ENCODE measurements at regions not wholly inside any gene's neighbourhood (a gene's known extent, or its start where the extent isn't known, plus 50 kb on each side); places are given as distances from the start of the nearest gene placed in this dataset.

- Histone ChIP-seq H3K27me3 (no peaks in the 10 kb centered on the region), H3K4me1 (no peaks in the 10 kb centered on the region), H3K4me3 (no peak overlapping the region), H3K27ac (no peak overlapping the region), H3K9me3 (no peaks in the 10 kb centered on the region), H3K36me3 (no peaks in the 10 kb centered on the region)
- no peak for TF ChIP-seq CTCF (IDR thresholded peaks at IDR 0.05)
- ATAC-seq (no peak), DNase-seq (no peak)
- intact Hi-C loops (cut with DNase I) = no loop called here
Observed at GRCh38 chr18:30766053-30766452, 276.5 kb downstream of the DSC3 start.

DNA sequence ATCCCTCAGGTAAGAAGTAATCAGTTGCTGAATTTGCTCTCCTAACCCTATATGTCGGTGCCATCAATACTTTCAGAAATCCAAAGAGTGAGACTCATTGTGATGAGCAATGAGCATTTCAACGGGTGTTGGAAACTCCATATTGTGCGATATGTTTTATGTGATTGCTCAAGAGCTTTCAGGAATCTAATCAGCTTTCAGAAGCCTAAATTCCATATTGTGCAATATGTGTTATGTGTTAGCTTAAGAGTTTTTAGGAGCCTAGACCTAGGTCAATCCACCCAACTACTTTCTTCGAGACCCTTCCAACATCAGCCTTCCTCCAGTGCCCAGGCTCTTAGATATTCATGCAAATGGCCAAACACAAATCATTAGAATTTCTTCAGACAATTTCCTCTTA lies 277.3 kb downstream of the DSC3 start:
- TF ChIP-seq CTCF (IDR thresholded peaks at IDR 0.05) = no peak
- H3K36me3 ChIP-seq = no peaks in the 10 kb centered on the region

DNA sequence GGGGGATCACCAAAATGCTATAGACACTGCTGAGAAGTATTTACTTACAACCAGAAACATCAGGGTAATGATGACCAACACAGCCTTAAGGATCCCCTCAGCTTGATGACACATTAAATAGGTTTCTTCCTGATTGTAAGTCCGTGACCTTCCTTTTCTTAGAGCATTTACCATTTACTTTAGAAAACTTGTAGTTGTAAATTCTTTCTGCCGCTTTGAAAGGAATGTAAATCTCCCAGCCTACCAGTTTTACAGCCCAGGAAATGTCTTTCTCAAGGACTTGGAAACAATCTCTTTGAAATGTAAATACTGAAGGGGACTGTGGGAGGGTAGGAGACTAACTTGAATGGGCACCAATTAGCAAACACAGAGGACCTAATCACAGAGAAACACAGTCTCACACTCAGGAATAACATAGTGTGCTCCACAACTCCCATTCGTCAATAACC lies 278.6 kb downstream of the DSC3 start:
- no peak overlapping the region for H3K27ac ChIP-seq
- intact Hi-C loops (cut with DNase I) = no loop called here
- ATAC-seq (peak; percentile 46), DNase-seq (no peak)
- no peaks in the 10 kb centered on the region for H3K9me3 ChIP-seq
- H3K27me3 ChIP-seq = no peaks in the 10 kb centered on the region
- no peaks in the 10 kb centered on the region for H3K4me1 ChIP-seq
- H3K36me3 ChIP-seq = no peaks in the 10 kb centered on the region
- H3K4me3 ChIP-seq = no peak overlapping the region
- TF ChIP-seq CTCF (IDR thresholded peaks at IDR 0.05) = no peak

More for the DNA sequence above, 277.3 kb downstream of the DSC3 start:
- ATAC-seq (no peak), DNase-seq (no peak)
- intact Hi-C loops (cut with DNase I) = no loop called here
- Histone ChIP-seq H3K27ac (no peak overlapping the region), H3K27me3 (no peaks in the 10 kb centered on the region), H3K4me3 (no peak overlapping the region), H3K9me3 (no peaks in the 10 kb centered on the region), H3K4me1 (no peaks in the 10 kb centered on the region)

GRCh38 chr18:30754846-30755245 lies 287.7 kb downstream of the DSC3 start:
- intact Hi-C loops (cut with DNase I) = no loop called here
- no peak overlapping the region for H3K4me3 ChIP-seq
- ATAC-seq (no peak), DNase-seq (no peak)
- H3K27ac ChIP-seq = no peak overlapping the region
- H3K9me3 ChIP-seq = no peaks in the 10 kb centered on the region
- no peak for TF ChIP-seq CTCF (IDR thresholded peaks at IDR 0.05)
- no peaks in the 10 kb centered on the region for H3K27me3 ChIP-seq
- no peaks in the 10 kb centered on the region for H3K4me1 ChIP-seq
- no peaks in the 10 kb centered on the region for H3K36me3 ChIP-seq

DNA sequence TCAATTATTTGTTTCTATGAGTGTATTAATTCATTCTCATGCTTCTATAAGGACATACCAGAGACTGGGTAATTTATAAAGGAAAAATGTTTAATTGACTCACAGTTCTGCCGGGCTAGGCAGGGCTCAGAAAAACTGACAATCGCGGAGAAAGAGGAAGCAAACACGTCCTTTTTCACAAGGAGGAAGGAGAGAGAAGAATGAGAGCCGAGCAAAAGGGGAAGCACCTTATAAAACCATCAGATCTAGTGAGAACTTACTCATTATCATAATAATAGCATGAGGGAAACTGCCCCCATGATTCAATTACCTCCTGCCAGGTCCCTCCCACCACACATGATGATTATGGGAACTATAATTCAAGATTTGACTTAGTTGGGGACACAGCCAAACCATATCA lies 294.0 kb downstream of the DSC3 start:
- DNase-seq = no peak
- Histone ChIP-seq H3K27ac (no peak overlapping the region), H3K4me1 (no peaks in the 10 kb centered on the region), H3K9me3 (no peaks in the 10 kb centered on the region), H3K4me3 (no peak overlapping the region), H3K27me3 (no peaks in the 10 kb centered on the region), H3K36me3 (no peaks in the 10 kb centered on the region)
- no peak for ATAC-seq
- intact Hi-C loops (cut with DNase I) = no loop called here
- no peak for TF ChIP-seq CTCF (IDR thresholded peaks at IDR 0.05)

GRCh38 chr18:30746224-30746623 lies 296.3 kb downstream of the DSC3 start:
- intact Hi-C loops (cut with DNase I) = no loop called here
- H3K4me3 ChIP-seq = no peak overlapping the region
- no peaks in the 10 kb centered on the region for H3K27me3 ChIP-seq
- H3K4me1 ChIP-seq = no peaks in the 10 kb centered on the region
- no peak overlapping the region for H3K27ac ChIP-seq
- no peaks in the 10 kb centered on the region for H3K36me3 ChIP-seq
- DNase-seq = no peak
- no peaks in the 10 kb centered on the region for H3K9me3 ChIP-seq
- ATAC-seq = no peak
- no peak for TF ChIP-seq CTCF (IDR thresholded peaks at IDR 0.05)

Data from upper lobe of right lung (tissue), 1 donor.